ENCODE measurements at regions not wholly inside any gene's neighbourhood (a gene's known extent, or its start where the extent isn't known, plus 50 kb on each side); places are given as distances from the start of the nearest gene placed in this dataset.
A peak's percentile ranks its signal among the peaks of the same experiment; 100 is the strongest.

- TF ChIP-seq EZH2phosphoT487 (IDR thresholded peaks at IDR 0.05; ENCODE audit: low read depth) (no peak), CTCF (IDR thresholded peaks at IDR 0.05; ENCODE audit: low read depth, low read length) (no peak)
- Histone ChIP-seq H3K4me2 (ENCODE audit: low read length) (peak overlapping the region; percentile 77), H3K4me3 (ENCODE audit: low read length) (peak overlapping the region; percentile 32), H2AFZ (ENCODE audit: low read depth, low read length) (peak overlapping the region; percentile 10; the same call in 1 of the 2 replicates), H3K4me1 (ENCODE audit: low read length) (peaks cover 40% of the 10 kb centered on the region), H3K9me3 (ENCODE audit: insufficient read depth, low read length) (no peaks in the 10 kb centered on the region), H3K36me3 (replicated peaks; ENCODE audit: low read depth, low read length) (no peaks in the 10 kb centered on the region), H3K79me2 (ENCODE audit: low read length) (no peaks in the 10 kb centered on the region), H3K27ac (ENCODE audit: low read length) (peak overlapping the region; percentile 83), H4K20me1 (ENCODE audit: insufficient read depth, low read length) (no peaks in the 10 kb centered on the region), H3K9ac (ENCODE audit: low read length) (peak overlapping the region; percentile 36), H3K27me3 (ENCODE audit: low read depth, low read length) (no peaks in the 10 kb centered on the region)
Observed at GRCh38 chr6:76840041-76840745, 623.1 kb downstream of the HTR1B start.

- peak overlapping the region; percentile 36 for H3K4me3 ChIP-seq (ENCODE audit: low read length)
- no peaks in the 10 kb centered on the region for H3K79me2 ChIP-seq (ENCODE audit: low read length)
- H3K4me2 ChIP-seq (ENCODE audit: low read length): peak overlapping the region; percentile 77
- peaks cover 40% of the 10 kb centered on the region for H3K4me1 ChIP-seq (ENCODE audit: low read length)
- peak overlapping the region; percentile 83 for H3K27ac ChIP-seq (ENCODE audit: low read length)
- TF ChIP-seq CTCF (IDR thresholded peaks at IDR 0.05; ENCODE audit: low read depth, low read length): no peak
- no peak for TF ChIP-seq EZH2phosphoT487 (IDR thresholded peaks at IDR 0.05; ENCODE audit: low read depth)
- H4K20me1 ChIP-seq (ENCODE audit: insufficient read depth, low read length): no peaks in the 10 kb centered on the region
- peak overlapping the region; percentile 36 for H3K9ac ChIP-seq (ENCODE audit: low read length)
- no peaks in the 10 kb centered on the region for H3K27me3 ChIP-seq (ENCODE audit: low read depth, low read length)
- no peaks in the 10 kb centered on the region for H3K36me3 ChIP-seq (replicated peaks; ENCODE audit: low read depth, low read length)
- H3K9me3 ChIP-seq (ENCODE audit: insufficient read depth, low read length): no peaks in the 10 kb centered on the region
- H2AFZ ChIP-seq (ENCODE audit: low read depth, low read length): peak overlapping the region; percentile 54
Observed at GRCh38 chr6:76839505-76839904, 623.8 kb downstream of the HTR1B start.

GRCh38 chr6:76837564-76837963 is 625.7 kb downstream of the HTR1B start:
- Histone ChIP-seq H3K4me1 (ENCODE audit: low read length) (peaks cover 33% of the 10 kb centered on the region), H3K9me3 (ENCODE audit: insufficient read depth, low read length) (no peaks in the 10 kb centered on the region), H3K4me3 (ENCODE audit: low read length) (no peak overlapping the region), H4K20me1 (ENCODE audit: insufficient read depth, low read length) (no peaks in the 10 kb centered on the region), H3K36me3 (replicated peaks; ENCODE audit: low read depth, low read length) (no peaks in the 10 kb centered on the region), H3K27ac (ENCODE audit: low read length) (no peak overlapping the region), H3K9ac (ENCODE audit: low read length) (no peak overlapping the region), H3K4me2 (ENCODE audit: low read length) (no peak overlapping the region), H2AFZ (ENCODE audit: low read depth, low read length) (no peak overlapping the region), H3K79me2 (ENCODE audit: low read length) (no peaks in the 10 kb centered on the region), H3K27me3 (ENCODE audit: low read depth, low read length) (no peaks in the 10 kb centered on the region)
- TF ChIP-seq EZH2phosphoT487 (IDR thresholded peaks at IDR 0.05; ENCODE audit: low read depth) (no peak), CTCF (IDR thresholded peaks at IDR 0.05; ENCODE audit: low read depth, low read length) (no peak)

- TF ChIP-seq CTCF (IDR thresholded peaks at IDR 0.05; ENCODE audit: low read depth, low read length): no peak
- no peak for TF ChIP-seq EZH2phosphoT487 (IDR thresholded peaks at IDR 0.05; ENCODE audit: low read depth)
- Histone ChIP-seq H3K79me2 (ENCODE audit: low read length) (no peaks in the 10 kb centered on the region), H3K36me3 (replicated peaks; ENCODE audit: low read depth, low read length) (no peaks in the 10 kb centered on the region), H3K4me2 (ENCODE audit: low read length) (no peak overlapping the region), H3K27ac (ENCODE audit: low read length) (no peak overlapping the region), H3K9ac (ENCODE audit: low read length) (no peak overlapping the region), H3K4me1 (ENCODE audit: low read length) (peaks cover 27% of the 10 kb centered on the region), H4K20me1 (ENCODE audit: insufficient read depth, low read length) (no peaks in the 10 kb centered on the region), H3K4me3 (ENCODE audit: low read length) (no peak overlapping the region), H2AFZ (ENCODE audit: low read depth, low read length) (no peak overlapping the region), H3K27me3 (ENCODE audit: low read depth, low read length) (no peaks in the 10 kb centered on the region), H3K9me3 (ENCODE audit: insufficient read depth, low read length) (no peaks in the 10 kb centered on the region)
Observed at GRCh38 chr6:76835695-76836094, 627.6 kb downstream of the HTR1B start.

All from OCI-LY3 (cell line).